ENCODE measurements at regions not wholly inside any gene's neighbourhood (a gene's known extent, or its start where the extent isn't known, plus 50 kb on each side); places are given as distances from the start of the nearest gene placed in this dataset.

DNA sequence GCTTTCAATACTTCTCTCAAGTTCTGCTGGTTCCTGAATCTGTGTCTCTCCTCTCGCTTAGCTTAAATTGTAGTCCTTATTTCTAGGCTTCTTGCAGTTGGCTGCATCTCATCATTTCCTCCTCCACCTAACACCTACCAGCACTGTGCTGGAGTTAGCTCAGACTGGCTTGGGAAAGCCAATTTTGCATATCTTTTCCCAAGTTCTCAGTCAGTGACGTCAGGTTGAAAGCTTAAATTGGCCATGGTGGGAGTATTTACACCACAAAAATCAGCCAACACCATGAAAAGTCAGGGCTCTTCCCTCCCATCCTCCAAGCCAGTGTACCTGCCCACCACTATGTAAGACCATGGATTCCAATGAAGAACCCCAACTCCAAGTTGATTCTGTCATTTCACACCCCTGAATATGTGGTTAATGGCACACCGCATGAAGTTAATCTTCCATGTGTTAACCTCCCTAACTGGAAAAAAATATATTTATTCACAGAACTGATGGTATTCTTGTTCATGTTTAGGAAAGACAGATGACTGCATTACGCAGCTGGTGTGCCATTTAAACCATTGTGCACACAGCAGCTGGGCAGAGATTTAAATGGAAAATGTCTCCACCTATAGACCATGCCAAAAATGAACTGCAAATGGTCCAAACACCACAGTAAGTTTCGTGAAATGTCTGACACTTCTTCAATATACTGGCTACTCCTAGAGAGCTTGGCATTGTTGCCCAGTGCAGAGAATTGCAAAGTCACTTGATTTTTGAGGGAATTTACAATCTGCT, 274.1 kb upstream of the MAP3K7 start:
- Histone ChIP-seq H3K36me3 (ENCODE audit: control insufficient read depth, insufficient read depth, low read length) (no peaks in the 10 kb centered on the region), H3K27ac (ENCODE audit: insufficient read depth, low read depth, low read length, poor library complexity, severe bottlenecking) (no peak overlapping the region), H3K4me3 (ENCODE audit: insufficient read depth, low read depth, low read length) (no peak overlapping the region), H3K27me3 (ENCODE audit: control insufficient read depth, insufficient read depth, low read length, poor library complexity, severe bottlenecking) (no peaks in the 10 kb centered on the region), H3K4me1 (ENCODE audit: control insufficient read depth, insufficient read depth, low read length) (no peaks in the 10 kb centered on the region), H3K9me3 (ENCODE audit: control insufficient read depth, low read length) (no peaks in the 10 kb centered on the region)
- WGBS, 2 experiments, result 92 to 93% methylated on average over 5 of the region's 5 CpGs

GRCh38 chr6:90859612-90860011, 272.7 kb upstream of the MAP3K7 start:
- WGBS, 2 experiments, result 82 to 84% methylated on average over 6 of the region's 6 CpGs
- no peak overlapping the region for H3K27ac ChIP-seq (ENCODE audit: insufficient read depth, low read depth, low read length, poor library complexity, severe bottlenecking)
- no peaks in the 10 kb centered on the region for H3K27me3 ChIP-seq (ENCODE audit: control insufficient read depth, insufficient read depth, low read length, poor library complexity, severe bottlenecking)
- no peaks in the 10 kb centered on the region for H3K36me3 ChIP-seq (ENCODE audit: control insufficient read depth, insufficient read depth, low read length)
- no peak overlapping the region for H3K4me3 ChIP-seq (ENCODE audit: insufficient read depth, low read depth, low read length)
- H3K4me1 ChIP-seq (ENCODE audit: control insufficient read depth, insufficient read depth, low read length), result no peaks in the 10 kb centered on the region
- no peaks in the 10 kb centered on the region for H3K9me3 ChIP-seq (ENCODE audit: control insufficient read depth, low read length)

DNA sequence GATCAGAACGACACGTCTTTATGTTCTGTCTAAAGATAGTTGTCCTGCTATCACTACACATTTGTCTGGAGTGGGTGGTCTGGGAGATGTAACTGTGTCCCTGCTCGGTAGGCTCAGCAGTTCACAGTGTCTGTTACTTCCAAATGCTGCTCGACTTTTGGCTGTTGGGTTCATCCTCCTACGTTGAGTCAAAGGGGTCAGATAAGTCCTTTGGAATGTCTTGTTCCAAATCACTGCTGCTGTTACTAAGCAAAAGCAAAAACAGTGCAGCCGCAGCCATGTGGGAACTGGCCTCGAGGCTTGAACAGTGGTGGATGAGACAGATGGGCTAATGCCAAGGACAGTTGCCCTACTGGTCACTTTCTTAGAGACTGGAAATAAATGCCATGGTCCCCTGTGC, 272.2 kb upstream of the MAP3K7 start:
- Histone ChIP-seq H3K9me3 (ENCODE audit: control insufficient read depth, low read length) (no peaks in the 10 kb centered on the region), H3K36me3 (ENCODE audit: control insufficient read depth, insufficient read depth, low read length) (no peaks in the 10 kb centered on the region), H3K4me1 (ENCODE audit: control insufficient read depth, insufficient read depth, low read length) (no peaks in the 10 kb centered on the region), H3K27me3 (ENCODE audit: control insufficient read depth, insufficient read depth, low read length, poor library complexity, severe bottlenecking) (no peaks in the 10 kb centered on the region), H3K4me3 (ENCODE audit: insufficient read depth, low read depth, low read length) (no peak overlapping the region), H3K27ac (ENCODE audit: insufficient read depth, low read depth, low read length, poor library complexity, severe bottlenecking) (no peak overlapping the region)
- WGBS, 2 experiments, result 92 to 95% methylated on average over 7 of the region's 7 CpGs

GRCh38 chr6:90849686-90850085, 262.8 kb upstream of the MAP3K7 start:
- H3K4me1 ChIP-seq (ENCODE audit: control insufficient read depth, insufficient read depth, low read length), result no peaks in the 10 kb centered on the region
- no peak overlapping the region for H3K27ac ChIP-seq (ENCODE audit: insufficient read depth, low read depth, low read length, poor library complexity, severe bottlenecking)
- H3K9me3 ChIP-seq (ENCODE audit: control insufficient read depth, low read length), result no peaks in the 10 kb centered on the region
- H3K36me3 ChIP-seq (ENCODE audit: control insufficient read depth, insufficient read depth, low read length), result no peaks in the 10 kb centered on the region
- 87 to 94% methylated on average over 1 to 2 of the region's 3 CpGs for WGBS, 2 experiments
- no peak overlapping the region for H3K4me3 ChIP-seq (ENCODE audit: insufficient read depth, low read depth, low read length)
- no peaks in the 10 kb centered on the region for H3K27me3 ChIP-seq (ENCODE audit: control insufficient read depth, insufficient read depth, low read length, poor library complexity, severe bottlenecking)

DNA sequence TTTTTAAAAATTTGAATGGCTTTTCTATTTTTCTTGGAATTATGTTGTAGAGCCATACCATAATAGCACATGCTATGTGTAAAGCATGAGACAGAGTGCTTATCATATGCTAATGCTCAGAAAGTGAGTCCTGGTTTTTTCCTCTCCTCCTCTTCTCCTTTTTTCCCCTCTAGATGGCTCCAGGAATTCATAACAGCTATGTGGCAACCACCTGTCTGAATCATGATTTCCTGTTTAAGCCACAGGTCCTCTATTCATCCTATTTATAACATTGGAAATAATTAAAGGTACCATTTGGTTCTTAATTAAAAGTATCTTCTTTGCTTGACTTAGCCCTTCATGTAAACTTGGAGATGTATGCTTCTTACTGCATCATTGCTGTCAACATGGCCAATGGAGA, 260.0 kb upstream of the MAP3K7 start:
- H3K4me1 ChIP-seq (ENCODE audit: control insufficient read depth, insufficient read depth, low read length), result no peaks in the 10 kb centered on the region
- no peak overlapping the region for H3K4me3 ChIP-seq (ENCODE audit: insufficient read depth, low read depth, low read length)
- H3K27me3 ChIP-seq (ENCODE audit: control insufficient read depth, insufficient read depth, low read length, poor library complexity, severe bottlenecking), result no peaks in the 10 kb centered on the region
- no peaks in the 10 kb centered on the region for H3K36me3 ChIP-seq (ENCODE audit: control insufficient read depth, insufficient read depth, low read length)
- H3K27ac ChIP-seq (ENCODE audit: insufficient read depth, low read depth, low read length, poor library complexity, severe bottlenecking), result no peak overlapping the region
- no peaks in the 10 kb centered on the region for H3K9me3 ChIP-seq (ENCODE audit: control insufficient read depth, low read length)

- Histone ChIP-seq H3K4me3 (ENCODE audit: insufficient read depth, low read depth, low read length) (no peak overlapping the region), H3K27me3 (ENCODE audit: control insufficient read depth, insufficient read depth, low read length, poor library complexity, severe bottlenecking) (no peaks in the 10 kb centered on the region), H3K27ac (ENCODE audit: insufficient read depth, low read depth, low read length, poor library complexity, severe bottlenecking) (no peak overlapping the region), H3K36me3 (ENCODE audit: control insufficient read depth, insufficient read depth, low read length) (no peaks in the 10 kb centered on the region), H3K4me1 (ENCODE audit: control insufficient read depth, insufficient read depth, low read length) (no peaks in the 10 kb centered on the region), H3K9me3 (ENCODE audit: control insufficient read depth, low read length) (no peaks in the 10 kb centered on the region)
- WGBS, 2 experiments, result 83 to 86% methylated on average over 6 of the region's 6 CpGs
Observed at GRCh38 chr6:90835596-90836212, 248.8 kb upstream of the MAP3K7 start.

GRCh38 chr6:90829311-90829710, 242.4 kb upstream of the MAP3K7 start:
- H3K9me3 ChIP-seq (ENCODE audit: control insufficient read depth, low read length), result no peaks in the 10 kb centered on the region
- no peaks in the 10 kb centered on the region for H3K36me3 ChIP-seq (ENCODE audit: control insufficient read depth, insufficient read depth, low read length)
- H3K27me3 ChIP-seq (ENCODE audit: control insufficient read depth, insufficient read depth, low read length, poor library complexity, severe bottlenecking), result no peaks in the 10 kb centered on the region
- no peak overlapping the region for H3K4me3 ChIP-seq (ENCODE audit: insufficient read depth, low read depth, low read length)
- H3K4me1 ChIP-seq (ENCODE audit: control insufficient read depth, insufficient read depth, low read length), result no peaks in the 10 kb centered on the region
- WGBS, 2 experiments, result 68% methylated on average over 2 of the region's 2 CpGs
- no peak overlapping the region for H3K27ac ChIP-seq (ENCODE audit: insufficient read depth, low read depth, low read length, poor library complexity, severe bottlenecking)

- H3K4me3 ChIP-seq (ENCODE audit: insufficient read depth, low read depth, low read length), result no peak overlapping the region
- no peak overlapping the region for H3K27ac ChIP-seq (ENCODE audit: insufficient read depth, low read depth, low read length, poor library complexity, severe bottlenecking)
- no peaks in the 10 kb centered on the region for H3K36me3 ChIP-seq (ENCODE audit: control insufficient read depth, insufficient read depth, low read length)
Observed at GRCh38 chr6:90820436-90820835, 233.6 kb upstream of the MAP3K7 start.

GRCh38 chr6:90819483-90819882, 232.6 kb upstream of the MAP3K7 start:
- H3K27ac ChIP-seq (ENCODE audit: insufficient read depth, low read depth, low read length, poor library complexity, severe bottlenecking), result no peak overlapping the region
- H3K4me1 ChIP-seq (ENCODE audit: control insufficient read depth, insufficient read depth, low read length), result no peaks in the 10 kb centered on the region
- no peaks in the 10 kb centered on the region for H3K36me3 ChIP-seq (ENCODE audit: control insufficient read depth, insufficient read depth, low read length)
- WGBS, 2 experiments, result 91% methylated on average over 4 of the region's 4 CpGs
- no peak overlapping the region for H3K4me3 ChIP-seq (ENCODE audit: insufficient read depth, low read depth, low read length)
- H3K27me3 ChIP-seq (ENCODE audit: control insufficient read depth, insufficient read depth, low read length, poor library complexity, severe bottlenecking), result no peaks in the 10 kb centered on the region
- no peaks in the 10 kb centered on the region for H3K9me3 ChIP-seq (ENCODE audit: control insufficient read depth, low read length)

More at GRCh38 chr6:90820436-90820835, 233.6 kb upstream of the MAP3K7 start:
- Histone ChIP-seq H3K4me1 (ENCODE audit: control insufficient read depth, insufficient read depth, low read length) (no peaks in the 10 kb centered on the region), H3K27me3 (ENCODE audit: control insufficient read depth, insufficient read depth, low read length, poor library complexity, severe bottlenecking) (no peaks in the 10 kb centered on the region), H3K9me3 (ENCODE audit: control insufficient read depth, low read length) (no peaks in the 10 kb centered on the region)

- Histone ChIP-seq H3K36me3 (ENCODE audit: control insufficient read depth, insufficient read depth, low read length) (no peaks in the 10 kb centered on the region), H3K9me3 (ENCODE audit: control insufficient read depth, low read length) (no peaks in the 10 kb centered on the region), H3K4me1 (ENCODE audit: control insufficient read depth, insufficient read depth, low read length) (no peaks in the 10 kb centered on the region), H3K27ac (ENCODE audit: insufficient read depth, low read depth, low read length, poor library complexity, severe bottlenecking) (no peak overlapping the region), H3K4me3 (ENCODE audit: insufficient read depth, low read depth, low read length) (no peak overlapping the region), H3K27me3 (ENCODE audit: control insufficient read depth, insufficient read depth, low read length, poor library complexity, severe bottlenecking) (no peaks in the 10 kb centered on the region)
Observed at GRCh38 chr6:90818163-90818562, 231.3 kb upstream of the MAP3K7 start.

Data from ectodermal cell (in vitro differentiated cells).